NCI-H524 (cell line): ENCODE measurements at regions not wholly inside any gene's neighbourhood (a gene's known extent, or its start where the extent isn't known, plus 50 kb on each side); places are given as distances from the start of the nearest gene placed in this dataset.
"Not testable (repeated sequence)": the region's sequence is repeated elsewhere in the genome, so short reads cannot be mapped to it uniquely, and the experiment has no call there.

ENCODE experiments used
- DNase-seq, 2 experiments: peaks; one replicate each; lab custom pipeline; 2025; lab: John Stamatoyannopoulos, UW

- not testable (repeated sequence) for DNase-seq
Observed at GRCh38 chr2:76697439-76697838, 824.7 kb downstream of the LRRTM4 start.

- peak; percentile 14 to 55 for DNase-seq
Observed at GRCh38 chr2:76692908-76693307, 829.3 kb downstream of the LRRTM4 start.

- no peak for DNase-seq
Observed at GRCh38 chr2:76688732-76689131, 833.4 kb downstream of the LRRTM4 start.

GRCh38 chr2:76687923-76688322 is 834.3 kb downstream of the LRRTM4 start:
- DNase-seq: no peak

GRCh38 chr2:76684756-76685155 is 837.4 kb downstream of the LRRTM4 start:
- DNase-seq: peak; percentile 89 to 98

- DNase-seq: no peak
Observed at GRCh38 chr2:76679025-76679396, 843.2 kb downstream of the LRRTM4 start.

GRCh38 chr2:76678383-76679024 is 843.7 kb downstream of the LRRTM4 start:
- no peak for DNase-seq

- no peak for DNase-seq
Observed at GRCh38 chr2:76675212-76675611, 847.0 kb downstream of the LRRTM4 start.

- no peak for DNase-seq
Observed at GRCh38 chr2:76672798-76673197, 849.4 kb downstream of the LRRTM4 start.

- DNase-seq: no peak
Observed at GRCh38 chr2:76669966-76670465, 852.2 kb downstream of the LRRTM4 start.

GRCh38 chr2:76668279-76668678 is 853.9 kb downstream of the LRRTM4 start:
- no peak for DNase-seq

GRCh38 chr2:76667821-76668271 is 854.3 kb downstream of the LRRTM4 start:
- no peak for DNase-seq

GRCh38 chr2:76642129-76642528 is 880.0 kb downstream of the LRRTM4 start:
- no peak for DNase-seq

- no peak for DNase-seq
Observed at GRCh38 chr2:76641506-76641905, 880.7 kb downstream of the LRRTM4 start.

GRCh38 chr2:76640905-76641304 is 881.3 kb downstream of the LRRTM4 start:
- no peak for DNase-seq

- DNase-seq: peak; percentile 28 to 55
Observed at GRCh38 chr2:76639171-76639680, 883.0 kb downstream of the LRRTM4 start.

GRCh38 chr2:76633276-76633921 is 888.8 kb downstream of the LRRTM4 start:
- no peak for DNase-seq

- DNase-seq: no peak
Observed at GRCh38 chr2:76625101-76625500, 897.1 kb downstream of the LRRTM4 start.

- no peak for DNase-seq
Observed at GRCh38 chr2:76613330-76613729, 902.6 kb upstream of the GCFC2 start.

- DNase-seq: no peak
Observed at GRCh38 chr2:76612764-76613163, 902.0 kb upstream of the GCFC2 start.

- no peak for DNase-seq
Observed at GRCh38 chr2:76610451-76610850, 899.7 kb upstream of the GCFC2 start.

- peak; percentile 70 to 89 for DNase-seq
Observed at GRCh38 chr2:76599732-76600368, 889.1 kb upstream of the GCFC2 start.

- DNase-seq: no peak
Observed at GRCh38 chr2:76584474-76584873, 873.8 kb upstream of the GCFC2 start.
